Panc1 (cell line): ENCODE measurements at regions not wholly inside any gene's neighbourhood (a gene's known extent, or its start where the extent isn't known, plus 50 kb on each side); places are given as distances from the start of the nearest gene placed in this dataset.

Experiments
- ATAC-seq: fragments of 200-7000 bp; cut with Tn5 transposase; 2 replicates; pipeline ENCODE4 v1.9.1; 2020; ENCODE audit warnings: mild to moderate bottlenecking, moderate library complexity
- BruUV-seq: library from RNA; stranded (reverse); fragments of 400-500 nt; replicated peaks from 2 replicates; lab custom pipeline; 2021; lab: Mats Ljungman, UMichigan
- CTCF ChIA-PET: fragments of 300-600 bp; sonication (Branson Sonifier 250); formaldehyde crosslinking; loops from one replicate; lab custom pipeline; 2022; ENCODE audit warnings: antibody characterized with exemption; lab: Charles Lee
- POLR2A ChIA-PET: fragments of 300-600 bp; sonication (Branson Sonifier 250); formaldehyde crosslinking; loops from one replicate; lab custom pipeline; 2022; ENCODE audit warnings: antibody characterized with exemption; lab: Charles Lee
- DNase-seq: peaks from one replicate; pipeline ENCODE4 v3.0.0-alpha.2; 2010; ENCODE audit warnings: low read depth, low spot score
- H3K27ac ChIP-seq: 2 replicates; pipeline ENCODE4 v1.5.1; 2011; ENCODE audit warnings: mild to moderate bottlenecking, low read length, inconsistent platforms
- H3K27me3 ChIP-seq: fragments of 200-500 bp; sonication (Bioruptor generic); 2 replicates; pipeline ENCODE4 v1.6.0; 2014; ENCODE audit warnings: low read length, inconsistent platforms; ENCODE audit not compliant: control insufficient read depth, insufficient read depth
- H3K36me3 ChIP-seq: fragments of 200-500 bp; sonication (Bioruptor generic); 2 replicates; pipeline ENCODE4 v1.5.1; 2014; ENCODE audit warnings: inconsistent platforms, mild to moderate bottlenecking, low read length, moderate library complexity; ENCODE audit not compliant: control insufficient read depth, insufficient read depth
- H3K4me1 ChIP-seq: 2 replicates; pipeline ENCODE4 v1.5.1; 2011; ENCODE audit warnings: inconsistent platforms, mild to moderate bottlenecking, low read length, moderate library complexity; ENCODE audit not compliant: control insufficient read depth, insufficient read depth
- H3K4me3 ChIP-seq, 2 experiments: 2 replicates each; pipeline ENCODE4 v1.5.1; 2011 to 2012; ENCODE audit warnings: low read depth in 2 of 2, low read length in 2 of 2, mild to moderate bottlenecking in 2 of 2, inconsistent platforms in 1 of 2, moderate library complexity in 1 of 2
- H3K9me3 ChIP-seq: fragments of 200-500 bp; sonication (Bioruptor generic); 2 replicates; pipeline ENCODE4 v1.5.1; 2014; ENCODE audit warnings: low read depth, mild to moderate bottlenecking, inconsistent platforms, low read length, moderate library complexity; ENCODE audit not compliant: control insufficient read depth, insufficient read depth
- POLR2AphosphoS5 ChIP-seq: IDR thresholded peaks from 2 replicates; pipeline ENCODE4 v1.6.1; 2012; ENCODE audit warnings: mild to moderate bottlenecking, low read depth, low read length, moderate library complexity
- SIN3A ChIP-seq: IDR thresholded peaks from 2 replicates; pipeline ENCODE4 v1.6.1; 2012; ENCODE audit warnings: low read depth, mild to moderate bottlenecking, low read length, moderate library complexity, borderline replicate concordance; ENCODE audit not compliant: insufficient read depth
- TCF7L2 ChIP-seq: IDR thresholded peaks from 2 replicates; pipeline ENCODE4 v1.6.1; 2011; ENCODE audit warnings: mild to moderate bottlenecking, low read depth, low read length, inconsistent platforms
- in situ Hi-C: cut with HindIII; loops from 2 replicates; pipeline ENCODE4 v1.10.0; 2016; ENCODE audit warnings: low sequenced_read_pairs, low pct_unique_long_range_greater_than_20kb
- intact Hi-C: fragments of 100-400 bp; cut with micrococcal nuclease; formaldehyde crosslinking; loops from one replicate; pipeline ENCODE4 v1.10.0; 2022; ENCODE audit not compliant: unreplicated experiment
- TF ChIP-seq, protein P1 (sequence below): fragments of 450-650 bp; IDR thresholded peaks from 2 replicates; pipeline ENCODE4 v1.5.1; 2017; ENCODE audit warnings: mild to moderate bottlenecking
- TF ChIP-seq, protein P2 (sequence below), 2 experiments: IDR thresholded peaks; 2 replicates each; pipeline ENCODE4 v1.6.1; 2011 to 2012; ENCODE audit warnings: low read depth in 2 of 2, control low read depth in 1 of 2, low read length in 1 of 2, mild to moderate bottlenecking in 1 of 2, moderate library complexity in 1 of 2; ENCODE audit not compliant: insufficient read depth in 1 of 2

DNA sequence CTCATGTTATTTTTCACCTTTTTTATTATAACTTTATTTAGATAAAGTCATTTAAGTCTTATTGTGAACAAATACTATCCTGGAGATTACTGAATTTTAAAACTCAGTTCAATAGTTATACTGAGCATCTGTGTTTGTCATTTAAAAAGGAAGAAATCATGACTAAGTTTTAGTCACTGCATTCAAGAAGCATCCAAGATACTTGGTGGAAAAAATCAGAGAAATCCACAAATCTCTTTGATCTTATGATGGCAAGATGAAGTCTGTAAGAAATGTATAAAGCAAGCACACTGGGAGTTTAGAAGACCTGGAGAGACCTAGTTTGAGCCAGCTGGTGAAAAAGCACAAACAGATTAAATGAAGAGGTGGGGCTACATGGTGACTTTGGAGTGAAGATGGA, 529.8 kb upstream of the IGFBP3 start:
- in situ Hi-C loops, result no loop called here
- H3K4me3 ChIP-seq, result no peak overlapping the region
- no peaks in the 10 kb centered on the region for H3K4me1 ChIP-seq
- TF ChIP-seq, protein P1, sequence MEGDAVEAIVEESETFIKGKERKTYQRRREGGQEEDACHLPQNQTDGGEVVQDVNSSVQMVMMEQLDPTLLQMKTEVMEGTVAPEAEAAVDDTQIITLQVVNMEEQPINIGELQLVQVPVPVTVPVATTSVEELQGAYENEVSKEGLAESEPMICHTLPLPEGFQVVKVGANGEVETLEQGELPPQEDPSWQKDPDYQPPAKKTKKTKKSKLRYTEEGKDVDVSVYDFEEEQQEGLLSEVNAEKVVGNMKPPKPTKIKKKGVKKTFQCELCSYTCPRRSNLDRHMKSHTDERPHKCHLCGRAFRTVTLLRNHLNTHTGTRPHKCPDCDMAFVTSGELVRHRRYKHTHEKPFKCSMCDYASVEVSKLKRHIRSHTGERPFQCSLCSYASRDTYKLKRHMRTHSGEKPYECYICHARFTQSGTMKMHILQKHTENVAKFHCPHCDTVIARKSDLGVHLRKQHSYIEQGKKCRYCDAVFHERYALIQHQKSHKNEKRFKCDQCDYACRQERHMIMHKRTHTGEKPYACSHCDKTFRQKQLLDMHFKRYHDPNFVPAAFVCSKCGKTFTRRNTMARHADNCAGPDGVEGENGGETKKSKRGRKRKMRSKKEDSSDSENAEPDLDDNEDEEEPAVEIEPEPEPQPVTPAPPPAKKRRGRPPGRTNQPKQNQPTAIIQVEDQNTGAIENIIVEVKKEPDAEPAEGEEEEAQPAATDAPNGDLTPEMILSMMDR, result no peak
- no peak for TF ChIP-seq TCF7L2
- TF ChIP-seq, protein P2, sequence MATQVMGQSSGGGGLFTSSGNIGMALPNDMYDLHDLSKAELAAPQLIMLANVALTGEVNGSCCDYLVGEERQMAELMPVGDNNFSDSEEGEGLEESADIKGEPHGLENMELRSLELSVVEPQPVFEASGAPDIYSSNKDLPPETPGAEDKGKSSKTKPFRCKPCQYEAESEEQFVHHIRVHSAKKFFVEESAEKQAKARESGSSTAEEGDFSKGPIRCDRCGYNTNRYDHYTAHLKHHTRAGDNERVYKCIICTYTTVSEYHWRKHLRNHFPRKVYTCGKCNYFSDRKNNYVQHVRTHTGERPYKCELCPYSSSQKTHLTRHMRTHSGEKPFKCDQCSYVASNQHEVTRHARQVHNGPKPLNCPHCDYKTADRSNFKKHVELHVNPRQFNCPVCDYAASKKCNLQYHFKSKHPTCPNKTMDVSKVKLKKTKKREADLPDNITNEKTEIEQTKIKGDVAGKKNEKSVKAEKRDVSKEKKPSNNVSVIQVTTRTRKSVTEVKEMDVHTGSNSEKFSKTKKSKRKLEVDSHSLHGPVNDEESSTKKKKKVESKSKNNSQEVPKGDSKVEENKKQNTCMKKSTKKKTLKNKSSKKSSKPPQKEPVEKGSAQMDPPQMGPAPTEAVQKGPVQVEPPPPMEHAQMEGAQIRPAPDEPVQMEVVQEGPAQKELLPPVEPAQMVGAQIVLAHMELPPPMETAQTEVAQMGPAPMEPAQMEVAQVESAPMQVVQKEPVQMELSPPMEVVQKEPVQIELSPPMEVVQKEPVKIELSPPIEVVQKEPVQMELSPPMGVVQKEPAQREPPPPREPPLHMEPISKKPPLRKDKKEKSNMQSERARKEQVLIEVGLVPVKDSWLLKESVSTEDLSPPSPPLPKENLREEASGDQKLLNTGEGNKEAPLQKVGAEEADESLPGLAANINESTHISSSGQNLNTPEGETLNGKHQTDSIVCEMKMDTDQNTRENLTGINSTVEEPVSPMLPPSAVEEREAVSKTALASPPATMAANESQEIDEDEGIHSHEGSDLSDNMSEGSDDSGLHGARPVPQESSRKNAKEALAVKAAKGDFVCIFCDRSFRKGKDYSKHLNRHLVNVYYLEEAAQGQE (IDR thresholded peaks at IDR 0.05; ENCODE audit: insufficient read depth in 1 of 2, low read depth in 2 of 2, low read length in 1 of 2), result no peak
- TF ChIP-seq POLR2AphosphoS5, result no peak
- no peak for TF ChIP-seq SIN3A
- no peaks in the 10 kb centered on the region for H3K9me3 ChIP-seq
- ChIA-PET CTCF (no interaction called here), POLR2A (no interaction called here)
- no peaks in the 10 kb centered on the region for H3K27me3 ChIP-seq
- intact Hi-C loops, result no loop called here
- H3K27ac ChIP-seq, result no peak overlapping the region
- ATAC-seq (no peak), DNase-seq (no peak)
- no TSS peak for BruUV-seq
- no peaks in the 10 kb centered on the region for H3K36me3 ChIP-seq

DNA sequence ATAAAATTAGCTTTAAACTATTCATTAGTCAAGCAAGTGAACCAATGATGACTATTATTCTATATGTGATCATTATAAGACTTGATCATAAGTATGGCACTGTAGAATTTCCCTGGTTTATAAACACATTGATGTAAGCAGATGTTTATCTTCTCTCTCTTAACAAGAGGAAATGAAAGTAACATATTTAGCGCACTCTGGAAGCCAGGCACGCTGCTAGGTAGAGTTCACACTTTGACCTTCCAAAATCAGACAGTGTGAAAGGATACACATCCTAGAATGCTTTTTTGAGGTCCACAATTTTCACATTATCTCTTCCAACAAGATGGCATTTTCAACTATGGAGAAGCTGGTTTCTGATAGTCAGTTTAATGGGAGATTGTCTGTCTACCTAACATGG, 529.4 kb upstream of the IGFBP3 start:
- Histone ChIP-seq H3K4me1 (no peaks in the 10 kb centered on the region), H3K4me3 (no peak overlapping the region), H3K27ac (no peak overlapping the region), H3K36me3 (no peaks in the 10 kb centered on the region), H3K9me3 (no peaks in the 10 kb centered on the region), H3K27me3 (no peaks in the 10 kb centered on the region)
- no peak for ATAC-seq
- DNase-seq, result no peak
- BruUV-seq, result no TSS peak
- CTCF ChIA-PET, result no interaction called here
- TF ChIP-seq SIN3A, result no peak
- TF ChIP-seq, protein P2 (IDR thresholded peaks at IDR 0.05; ENCODE audit: insufficient read depth in 1 of 2, low read depth in 2 of 2, low read length in 1 of 2), result no peak
- TF ChIP-seq, protein P1, result no peak
- intact Hi-C loops (no loop called here), in situ Hi-C loops (no loop called here)
- POLR2A ChIA-PET, result no interaction called here
